DOHH2 (cell line): ENCODE measurements at regions not wholly inside any gene's neighbourhood (a gene's known extent, or its start where the extent isn't known, plus 50 kb on each side); places are given as distances from the start of the nearest gene placed in this dataset.

Source experiments
- CTCF ChIP-seq: fragments of 200-600 bp; sonication (generic); IDR thresholded peaks from one replicate; pipeline ENCODE4 v1.5.1; 2014; ENCODE audit warnings: antibody characterized with exemption, mild to moderate bottlenecking, low read depth, low read length; ENCODE audit not compliant: poor library complexity, severe bottlenecking
- EZH2phosphoT487 ChIP-seq: fragments of 200-600 bp; sonication (generic); IDR thresholded peaks from 2 replicates; pipeline ENCODE4 v1.6.1; 2017; ENCODE audit warnings: borderline replicate concordance, mild to moderate bottlenecking, antibody characterized with exemption, low read length, moderate library complexity, mixed read lengths

DNA sequence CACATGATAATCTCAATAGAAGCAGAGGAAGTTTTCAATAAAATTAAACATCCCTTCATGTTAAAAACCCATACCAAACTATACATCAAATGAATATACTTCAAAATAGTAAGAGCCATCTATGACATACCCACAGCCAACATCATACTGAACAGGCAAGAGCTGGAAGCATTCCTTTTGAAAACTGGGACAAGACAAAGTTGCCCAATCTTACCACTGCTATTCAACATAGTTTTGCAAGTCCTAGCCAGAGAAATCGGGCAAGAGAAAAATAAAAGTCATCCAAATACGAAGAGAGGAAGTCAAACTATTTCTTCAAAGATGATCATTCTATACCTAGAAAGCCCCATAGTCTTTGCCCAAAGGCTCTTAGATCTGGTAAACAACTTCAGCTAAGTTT, 454.7 kb upstream of the PRICKLE1 start:
- TF ChIP-seq EZH2phosphoT487 (no peak), CTCF (no peak)
